Colonic mucosa (tissue), 4 donors: ENCODE measurements at regions not wholly inside any gene's neighbourhood (a gene's known extent, or its start where the extent isn't known, plus 50 kb on each side); places are given as distances from the start of the nearest gene placed in this dataset.

Experiments
- DNase-seq: peaks from one replicate; pipeline ENCODE4 v3.0.0-alpha.2; 2020
- H3K27ac ChIP-seq: fragments of 200-600 bp; one replicate; pipeline ENCODE4 v1.8.0; 2021
- H3K27me3 ChIP-seq: fragments of 200-600 bp; one replicate; pipeline ENCODE4 v1.8.0; 2021
- H3K36me3 ChIP-seq: fragments of 200-600 bp; one replicate; pipeline ENCODE4 v1.8.0; 2021
- H3K4me1 ChIP-seq: fragments of 200-600 bp; one replicate; pipeline ENCODE4 v1.8.0; 2021; ENCODE audit warnings: mild to moderate bottlenecking
- H3K4me3 ChIP-seq: fragments of 200-600 bp; one replicate; pipeline ENCODE4 v1.8.0; 2021
- H3K9ac ChIP-seq, 2 donors: one replicate each; pipeline ENCODE4 v1.7.0; 2013; ENCODE audit warnings: control low read depth in 2 of 2, low read depth in 2 of 2, low read length in 2 of 2
- H3K9me3 ChIP-seq: fragments of 200-600 bp; one replicate; pipeline ENCODE4 v1.8.0; 2021
- CTCF ChIP-seq: fragments of 200-600 bp; IDR thresholded peaks from one replicate; pipeline ENCODE4 v1.8.0; 2022; ENCODE audit warnings: antibody characterized with exemption, mild to moderate bottlenecking
- intact Hi-C: fragments of 100-400 bp; cut with DNase I; formaldehyde crosslinking; loops from one replicate; pipeline ENCODE4 v1.14.1; 2022
- donor health status: healthy.
- donor health status: DM: no; HTN: no; CAD: no.
- donor health status: DM: no; HTN: no; CAD: no.

- intact Hi-C loops: no loop called here
- no peak for DNase-seq
- Histone ChIP-seq H3K9me3 (no peaks in the 10 kb centered on the region), H3K27me3 (no peaks in the 10 kb centered on the region), H3K4me3 (no peak overlapping the region), H3K27ac (no peak overlapping the region), H3K9ac (no peak overlapping the region), H3K36me3 (no peaks in the 10 kb centered on the region), H3K4me1 (no peaks in the 10 kb centered on the region)
- no peak for TF ChIP-seq CTCF
Observed at GRCh38 chr2:193506035-193506434, 1311.3 kb upstream of the TMEFF2 start.

GRCh38 chr2:193505620-193506019 is 1310.9 kb upstream of the TMEFF2 start:
- no peak for TF ChIP-seq CTCF
- H3K9me3 ChIP-seq: no peaks in the 10 kb centered on the region
- intact Hi-C loops: no loop called here
- no peak overlapping the region for H3K4me3 ChIP-seq
- H3K4me1 ChIP-seq: no peaks in the 10 kb centered on the region
- no peaks in the 10 kb centered on the region for H3K36me3 ChIP-seq
- no peak overlapping the region for H3K27ac ChIP-seq
- H3K27me3 ChIP-seq: no peaks in the 10 kb centered on the region
- DNase-seq: no peak
- no peak overlapping the region for H3K9ac ChIP-seq

DNA sequence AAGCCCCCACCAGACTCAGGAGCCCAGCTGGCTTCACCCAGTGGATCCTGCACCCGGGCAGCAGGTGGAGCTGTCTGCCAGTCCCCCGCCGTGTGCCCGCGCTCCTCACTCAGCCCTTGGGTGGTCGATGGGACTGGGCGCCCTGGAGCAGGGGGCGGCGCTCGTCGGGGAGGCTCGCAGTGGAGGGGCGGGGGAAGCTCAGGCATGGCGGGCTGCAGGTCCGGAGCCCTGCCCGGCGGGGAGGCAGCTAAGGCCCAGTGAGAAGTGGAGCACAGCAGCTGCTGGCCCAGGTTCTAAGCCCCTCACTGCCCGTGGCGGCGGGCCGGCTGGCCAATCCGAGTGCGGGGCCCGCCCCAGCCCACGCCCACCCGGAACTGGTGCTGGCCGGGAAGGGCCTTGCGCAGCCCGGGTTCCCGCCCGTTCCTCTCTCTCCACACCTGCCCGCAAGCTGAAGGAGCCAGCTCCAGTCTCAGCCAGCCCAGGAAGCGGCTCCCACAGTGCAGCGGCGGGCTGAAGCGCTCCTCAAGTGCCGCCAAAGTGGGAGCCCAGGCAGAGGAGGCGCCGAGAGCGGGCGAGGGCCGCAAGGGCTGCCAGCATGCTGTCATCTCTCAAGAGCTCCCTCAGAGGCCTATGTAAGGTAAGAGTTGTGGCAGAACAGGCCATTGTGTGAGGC is 1307.8 kb upstream of the TMEFF2 start:
- Histone ChIP-seq H3K9ac (no peak overlapping the region), H3K27me3 (no peaks in the 10 kb centered on the region), H3K9me3 (no peaks in the 10 kb centered on the region), H3K4me1 (no peaks in the 10 kb centered on the region), H3K27ac (no peak overlapping the region), H3K4me3 (no peak overlapping the region), H3K36me3 (no peaks in the 10 kb centered on the region)
- DNase-seq: no peak
- TF ChIP-seq CTCF: no peak
- intact Hi-C loops: no loop called here

DNA sequence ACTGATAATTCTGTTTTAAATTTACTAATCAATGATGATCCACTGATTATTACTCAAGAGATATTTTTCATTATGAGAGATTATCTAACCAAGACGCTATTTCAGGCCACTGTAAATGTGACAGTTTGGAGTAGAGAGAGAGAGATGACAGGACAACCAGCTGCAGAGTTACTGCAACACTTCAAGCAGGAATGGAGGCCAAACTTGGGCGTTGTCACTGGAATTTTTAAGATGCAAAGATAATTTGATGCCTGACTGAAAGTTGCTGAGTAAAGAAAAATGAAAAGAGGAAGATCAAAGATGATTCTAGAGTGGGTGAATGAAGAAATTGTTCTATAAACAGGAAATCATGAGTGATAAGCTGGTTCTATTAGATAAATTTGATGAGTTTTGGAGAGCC is 1302.1 kb upstream of the TMEFF2 start:
- no peak overlapping the region for H3K27ac ChIP-seq
- H3K4me1 ChIP-seq: no peaks in the 10 kb centered on the region
- intact Hi-C loops: no loop called here
- no peaks in the 10 kb centered on the region for H3K27me3 ChIP-seq
- H3K9me3 ChIP-seq: no peaks in the 10 kb centered on the region
- no peak for DNase-seq
- H3K9ac ChIP-seq: no peak overlapping the region
- TF ChIP-seq CTCF: no peak
- no peak overlapping the region for H3K4me3 ChIP-seq
- no peaks in the 10 kb centered on the region for H3K36me3 ChIP-seq

DNA sequence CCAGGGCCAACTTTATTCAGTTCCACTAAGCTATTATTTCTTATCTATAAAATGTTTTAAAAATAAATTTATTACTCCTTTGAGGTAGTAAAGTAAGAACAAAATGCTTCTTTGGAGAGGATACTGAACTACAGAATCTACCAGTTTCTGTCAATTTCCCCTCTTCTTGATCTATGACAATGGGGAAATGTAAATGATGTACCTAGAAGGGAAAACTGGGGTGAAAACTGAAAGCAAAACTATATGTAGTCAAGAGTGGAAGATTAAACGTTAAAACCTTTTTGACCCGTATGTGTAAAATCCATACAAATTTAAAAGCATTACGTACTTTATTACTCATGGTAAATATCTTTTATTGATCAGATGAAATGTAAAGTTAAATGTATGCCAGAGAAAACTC is 1287.8 kb upstream of the TMEFF2 start:
- Histone ChIP-seq H3K4me3 (no peak overlapping the region), H3K36me3 (no peaks in the 10 kb centered on the region), H3K27me3 (no peaks in the 10 kb centered on the region), H3K9me3 (no peaks in the 10 kb centered on the region), H3K4me1 (no peaks in the 10 kb centered on the region), H3K9ac (no peak overlapping the region), H3K27ac (no peak overlapping the region)
- TF ChIP-seq CTCF: no peak
- intact Hi-C loops: no loop called here
- no peak for DNase-seq
